ENCODE measurements at regions not wholly inside any gene's neighbourhood (a gene's known extent, or its start where the extent isn't known, plus 50 kb on each side); places are given as distances from the start of the nearest gene placed in this dataset.

DNA sequence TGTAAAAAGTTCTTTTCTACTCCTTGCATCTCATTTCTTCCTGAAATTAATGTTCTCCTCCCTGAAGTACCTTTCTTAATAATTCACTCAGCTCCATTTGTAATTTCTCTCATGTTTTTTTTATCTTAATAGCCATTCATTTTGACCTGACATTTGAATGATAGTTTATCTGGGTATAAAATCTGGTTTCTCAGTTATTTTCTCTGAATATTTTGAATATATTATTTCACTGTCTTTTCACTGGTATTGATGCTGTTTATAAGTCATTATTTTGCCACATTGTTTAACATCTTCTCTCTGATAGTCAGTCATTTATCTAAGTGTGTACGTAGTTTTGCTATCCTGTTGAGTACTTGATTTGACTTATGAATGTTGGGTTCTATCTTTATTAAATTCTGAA, 68.8 kb upstream of the ARHGAP18 start:
- TF ChIP-seq CTCF (IDR thresholded peaks at IDR 0.05; ENCODE audit: low read depth, low read length) = no peak
- no peak for DNase-seq (ENCODE audit: low read depth in 2 of 2)

DNA sequence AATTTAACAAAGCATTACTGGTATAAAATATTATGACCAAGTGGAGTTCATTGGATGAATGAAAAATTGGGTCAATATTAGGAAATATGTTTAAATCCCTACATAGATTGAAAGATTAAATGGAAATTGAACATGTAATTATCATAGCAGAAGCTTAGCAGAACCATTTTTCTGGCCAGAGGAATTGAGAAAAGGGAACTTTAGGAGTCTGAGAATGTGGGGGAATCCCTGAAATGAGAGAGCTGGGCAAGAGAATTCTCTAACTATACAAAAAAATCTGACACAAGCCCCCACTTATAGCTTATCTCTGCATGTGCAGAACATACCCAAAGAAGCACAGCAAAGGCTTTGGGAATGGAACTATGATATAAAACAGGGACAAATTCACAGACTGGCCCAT, 67.4 kb upstream of the ARHGAP18 start:
- DNase-seq (ENCODE audit: low read depth in 2 of 2) = no peak
- TF ChIP-seq CTCF (IDR thresholded peaks at IDR 0.05; ENCODE audit: low read depth, low read length) = no peak
- no peak overlapping the region for H3K4me3 ChIP-seq (replicated peaks in 1 of 2; ENCODE audit: low read depth in 2 of 2, low read length in 2 of 2)

More for the DNA sequence above, 68.8 kb upstream of the ARHGAP18 start:
- no peak overlapping the region for H3K4me3 ChIP-seq (replicated peaks in 1 of 2; ENCODE audit: low read depth in 2 of 2, low read length in 2 of 2)

GRCh38 chr6:129776542-129777330, 66.8 kb upstream of the ARHGAP18 start:
- TF ChIP-seq CTCF (IDR thresholded peaks at IDR 0.05; ENCODE audit: low read depth, low read length) = no peak
- no peak for DNase-seq (ENCODE audit: low read depth in 2 of 2)
- no peak overlapping the region for H3K4me3 ChIP-seq (replicated peaks in 1 of 2; ENCODE audit: low read depth in 2 of 2, low read length in 2 of 2)

DNA sequence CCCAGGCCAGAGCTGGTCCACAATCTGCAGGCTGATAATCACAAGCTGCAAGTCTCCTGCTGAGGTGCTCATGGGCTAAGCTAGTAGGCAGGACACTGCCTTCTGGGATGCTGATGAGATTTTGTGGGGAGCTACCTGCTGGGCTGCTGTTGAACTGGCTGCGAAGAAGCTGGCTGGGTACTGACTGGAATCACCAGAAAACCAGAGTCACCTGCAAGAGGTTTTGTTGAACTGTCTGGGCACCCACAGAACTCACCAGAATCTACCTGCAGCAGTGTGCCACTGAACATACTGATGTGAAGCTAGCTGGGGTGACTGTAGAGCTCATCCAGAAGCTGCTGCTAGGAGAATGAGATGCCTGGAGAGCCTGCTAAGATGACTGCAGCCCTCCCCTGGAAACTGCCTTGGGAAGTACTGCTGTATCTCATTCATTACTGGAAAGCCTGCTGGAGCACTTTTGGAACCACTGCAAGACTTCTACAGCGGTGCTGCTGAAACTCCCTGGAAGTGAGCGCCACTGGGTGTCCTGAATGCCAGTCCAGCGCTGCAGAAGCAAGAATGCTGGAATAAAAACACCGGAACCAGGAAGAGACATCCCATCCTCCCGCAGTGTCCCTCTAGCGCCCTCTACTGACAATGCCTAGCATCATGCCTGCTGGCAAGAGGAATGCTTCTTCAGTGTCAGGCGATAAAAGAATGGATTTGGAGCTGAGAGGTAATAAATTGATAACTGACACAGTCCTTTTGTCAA, 64.9 kb upstream of the ARHGAP18 start:
- peak; percentile 90 for DNase-seq (ENCODE audit: low read depth in 2 of 2)
- H3K4me3 ChIP-seq (replicated peaks in 1 of 2; ENCODE audit: low read depth in 2 of 2, low read length in 2 of 2) = peak overlapping the region; percentile 1 to 28
- TF ChIP-seq CTCF (IDR thresholded peaks at IDR 0.05; ENCODE audit: low read depth, low read length) = peak; percentile 100

DNA sequence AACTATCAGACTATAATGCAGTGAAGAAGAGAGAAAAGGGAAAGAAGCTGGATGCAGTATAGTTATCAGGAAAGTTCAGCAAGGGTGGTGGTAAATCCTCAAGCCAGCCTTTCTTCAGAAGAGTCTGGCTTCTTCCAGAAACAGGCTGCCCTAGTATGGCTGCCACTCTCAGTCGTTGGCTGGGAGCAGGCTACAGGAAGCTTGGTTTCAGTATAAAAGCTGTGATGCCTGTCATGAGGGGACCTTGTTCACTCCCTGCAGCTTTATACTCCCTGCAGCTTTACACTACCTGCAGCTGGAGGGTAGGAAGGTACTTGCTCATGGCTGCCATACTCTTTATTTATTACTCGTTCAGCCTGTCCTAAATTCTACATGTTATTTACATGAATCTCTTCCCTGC, 63.3 kb upstream of the ARHGAP18 start:
- TF ChIP-seq CTCF (IDR thresholded peaks at IDR 0.05; ENCODE audit: low read depth, low read length) = no peak
- H3K4me3 ChIP-seq (replicated peaks in 1 of 2; ENCODE audit: low read depth in 2 of 2, low read length in 2 of 2) = no peak overlapping the region
- DNase-seq (ENCODE audit: low read depth in 2 of 2) = no peak

- TF ChIP-seq CTCF (IDR thresholded peaks at IDR 0.05; ENCODE audit: low read depth, low read length) = no peak
- DNase-seq (ENCODE audit: low read depth in 2 of 2) = no peak
- H3K4me3 ChIP-seq (replicated peaks in 1 of 2; ENCODE audit: low read depth in 2 of 2, low read length in 2 of 2) = no peak overlapping the region
Measured at GRCh38 chr6:129771678-129772077, 61.7 kb upstream of the ARHGAP18 start.

Data from cardiac fibroblast (primary cell).